Osteoblast (primary cell): ENCODE measurements at regions not wholly inside any gene's neighbourhood (a gene's known extent, or its start where the extent isn't known, plus 50 kb on each side); places are given as distances from the start of the nearest gene placed in this dataset.

Source experiments
- DNase-seq: peaks from one replicate; pipeline ENCODE4 v3.0.0; 2011; ENCODE audit warnings: low spot score, mixed read lengths; ENCODE audit not compliant: insufficient read length; ENCODE audit errors: missing footprints
- H2AFZ ChIP-seq: 2 replicates; pipeline ENCODE4 v1.6.0; 2011; ENCODE audit warnings: mild to moderate bottlenecking, low read length
- H3K27ac ChIP-seq: 2 replicates; pipeline ENCODE4 v1.5.1; 2011; ENCODE audit warnings: mild to moderate bottlenecking, low read depth, low read length, moderate library complexity
- H3K27me3 ChIP-seq: 2 replicates; pipeline ENCODE4 v1.6.0; 2012; ENCODE audit warnings: mild to moderate bottlenecking, control low read depth, inconsistent platforms, low read length, moderate library complexity; ENCODE audit not compliant: insufficient read depth
- H3K36me3 ChIP-seq: 2 replicates; pipeline ENCODE4 v1.5.1; 2011; ENCODE audit warnings: mild to moderate bottlenecking, low read length, control low read depth, moderate library complexity; ENCODE audit not compliant: insufficient read depth
- H3K4me1 ChIP-seq: 2 replicates; pipeline ENCODE4 v1.5.1; 2011; ENCODE audit warnings: mild to moderate bottlenecking, low read length, control low read depth, moderate library complexity; ENCODE audit not compliant: insufficient read depth
- H3K4me2 ChIP-seq: 2 replicates; pipeline ENCODE4 v1.6.0; 2011; ENCODE audit warnings: mild to moderate bottlenecking, low read length; ENCODE audit not compliant: insufficient read depth
- H3K4me3 ChIP-seq: fragments of 200-600 bp; sonication (generic); 3 replicates; pipeline ENCODE4 v1.5.1; 2012; ENCODE audit warnings: mild to moderate bottlenecking, low read length, inconsistent platforms; ENCODE audit not compliant: insufficient read depth
- H3K79me2 ChIP-seq: 2 replicates; pipeline ENCODE4 v1.6.0; 2012; ENCODE audit warnings: mild to moderate bottlenecking, low read length, control low read depth, inconsistent platforms; ENCODE audit not compliant: insufficient read depth
- H3K9me3 ChIP-seq: 2 replicates; pipeline ENCODE4 v1.5.1; 2011; ENCODE audit warnings: low read depth, low read length, control low read depth
- H4K20me1 ChIP-seq: 2 replicates; pipeline ENCODE4 v1.6.0; 2012; ENCODE audit warnings: mild to moderate bottlenecking, low read length, control low read depth; ENCODE audit not compliant: insufficient read depth
- TF ChIP-seq, protein P1 (sequence below): IDR thresholded peaks from 2 replicates; pipeline ENCODE4 v1.5.1; 2011; ENCODE audit warnings: mild to moderate bottlenecking, low read depth, low read length, moderate library complexity; ENCODE audit errors: extremely low read depth

DNA sequence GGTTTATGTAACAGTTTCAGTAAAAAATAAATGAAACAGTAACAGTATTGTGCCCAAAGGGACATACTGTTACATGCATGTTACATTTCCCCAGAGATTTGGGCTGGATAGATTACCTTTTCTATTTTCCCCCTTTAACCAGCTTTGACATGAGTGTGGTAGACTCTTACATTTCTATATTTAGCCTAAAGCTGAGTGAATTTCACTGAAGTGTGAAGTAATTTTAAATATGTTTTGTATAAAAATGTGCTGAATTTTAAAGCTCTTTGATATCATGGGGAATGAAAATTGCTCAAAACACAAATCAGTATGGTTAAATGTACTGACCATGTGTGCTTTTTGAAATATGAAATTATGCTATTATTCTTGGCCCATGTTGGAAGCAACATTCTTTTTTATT lies 122.3 kb upstream of the CDH10 start:
- Histone ChIP-seq H3K4me1 (no peaks in the 10 kb centered on the region), H4K20me1 (no peaks in the 10 kb centered on the region), H2AFZ (no peak overlapping the region), H3K4me2 (no peak overlapping the region), H3K27me3 (no peaks in the 10 kb centered on the region), H3K4me3 (no peak overlapping the region), H3K9me3 (no peaks in the 10 kb centered on the region), H3K79me2 (no peaks in the 10 kb centered on the region), H3K27ac (no peak overlapping the region), H3K36me3 (no peaks in the 10 kb centered on the region)
- TF ChIP-seq, protein P1, sequence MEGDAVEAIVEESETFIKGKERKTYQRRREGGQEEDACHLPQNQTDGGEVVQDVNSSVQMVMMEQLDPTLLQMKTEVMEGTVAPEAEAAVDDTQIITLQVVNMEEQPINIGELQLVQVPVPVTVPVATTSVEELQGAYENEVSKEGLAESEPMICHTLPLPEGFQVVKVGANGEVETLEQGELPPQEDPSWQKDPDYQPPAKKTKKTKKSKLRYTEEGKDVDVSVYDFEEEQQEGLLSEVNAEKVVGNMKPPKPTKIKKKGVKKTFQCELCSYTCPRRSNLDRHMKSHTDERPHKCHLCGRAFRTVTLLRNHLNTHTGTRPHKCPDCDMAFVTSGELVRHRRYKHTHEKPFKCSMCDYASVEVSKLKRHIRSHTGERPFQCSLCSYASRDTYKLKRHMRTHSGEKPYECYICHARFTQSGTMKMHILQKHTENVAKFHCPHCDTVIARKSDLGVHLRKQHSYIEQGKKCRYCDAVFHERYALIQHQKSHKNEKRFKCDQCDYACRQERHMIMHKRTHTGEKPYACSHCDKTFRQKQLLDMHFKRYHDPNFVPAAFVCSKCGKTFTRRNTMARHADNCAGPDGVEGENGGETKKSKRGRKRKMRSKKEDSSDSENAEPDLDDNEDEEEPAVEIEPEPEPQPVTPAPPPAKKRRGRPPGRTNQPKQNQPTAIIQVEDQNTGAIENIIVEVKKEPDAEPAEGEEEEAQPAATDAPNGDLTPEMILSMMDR = no peak
- no peak for DNase-seq

DNA sequence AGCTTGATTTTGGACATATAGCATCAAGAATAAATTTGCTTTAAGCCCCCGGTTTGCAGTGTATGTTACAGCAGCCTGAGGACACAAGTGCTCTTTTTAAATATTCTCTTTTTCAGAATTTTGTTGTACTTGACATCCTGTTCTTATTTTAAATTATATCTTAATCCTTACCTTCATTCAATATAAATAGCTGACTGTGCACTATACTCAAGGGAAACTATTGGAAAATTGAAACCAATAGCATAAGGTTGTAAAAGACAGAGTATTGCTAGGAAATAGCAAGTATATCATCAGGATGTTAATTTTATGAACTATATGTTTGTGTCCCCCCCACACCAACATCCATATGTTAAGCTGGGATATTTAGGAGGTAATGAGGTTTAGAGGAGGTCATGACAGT lies 120.4 kb upstream of the CDH10 start:
- Histone ChIP-seq H2AFZ (no peak overlapping the region), H3K79me2 (no peaks in the 10 kb centered on the region), H3K4me3 (no peak overlapping the region), H3K9me3 (no peaks in the 10 kb centered on the region), H3K27ac (no peak overlapping the region), H4K20me1 (no peaks in the 10 kb centered on the region), H3K4me1 (no peaks in the 10 kb centered on the region), H3K4me2 (no peak overlapping the region), H3K36me3 (no peaks in the 10 kb centered on the region), H3K27me3 (no peaks in the 10 kb centered on the region)
- TF ChIP-seq, protein P1 = no peak
- no peak for DNase-seq

DNA sequence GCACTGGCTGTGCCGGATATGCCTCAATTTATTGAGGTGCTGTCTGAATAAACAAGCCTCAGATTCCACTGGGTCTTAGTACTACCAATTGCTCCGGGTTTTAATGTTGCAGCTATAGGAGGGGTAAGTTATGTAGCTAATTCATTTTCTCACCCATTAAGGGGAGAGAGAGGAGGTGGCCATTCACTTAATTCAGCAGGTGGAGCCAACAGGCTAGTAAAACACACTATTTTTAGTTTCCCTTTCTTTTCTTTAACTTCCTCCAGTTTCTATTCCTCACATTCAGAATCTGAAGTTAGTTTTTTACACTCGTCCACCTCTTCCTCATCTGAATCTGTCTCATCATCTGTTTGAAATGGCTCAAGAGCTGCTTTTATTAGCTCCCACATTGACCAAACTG lies 105.6 kb upstream of the CDH10 start:
- Histone ChIP-seq H3K4me1 (no peaks in the 10 kb centered on the region), H3K36me3 (no peaks in the 10 kb centered on the region), H3K4me2 (no peak overlapping the region), H3K27me3 (no peaks in the 10 kb centered on the region), H4K20me1 (no peaks in the 10 kb centered on the region), H3K9me3 (no peaks in the 10 kb centered on the region), H2AFZ (no peak overlapping the region), H3K4me3 (no peak overlapping the region), H3K27ac (no peak overlapping the region), H3K79me2 (no peaks in the 10 kb centered on the region)
- TF ChIP-seq, protein P1 = no peak
- no peak for DNase-seq

DNA sequence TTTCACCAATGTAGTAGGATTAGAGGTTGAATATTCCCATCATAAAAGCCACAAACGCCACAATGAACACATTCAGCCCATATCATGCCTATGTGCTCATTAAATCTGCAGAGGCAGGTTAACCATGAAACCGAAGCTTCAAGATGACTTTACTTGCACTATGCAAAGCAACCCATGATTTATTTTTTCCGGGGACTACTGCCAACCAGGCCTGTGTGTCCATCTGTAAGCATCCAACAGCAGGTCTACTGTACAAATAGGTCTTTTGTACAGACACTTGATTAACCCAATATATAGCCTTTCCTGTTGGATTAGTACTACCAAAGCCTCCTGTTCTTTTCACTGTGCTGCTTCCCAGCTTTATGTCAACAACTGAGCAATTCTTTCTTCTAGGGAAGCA lies 104.9 kb upstream of the CDH10 start:
- no peaks in the 10 kb centered on the region for H3K27me3 ChIP-seq
- H4K20me1 ChIP-seq = no peaks in the 10 kb centered on the region
- H3K9me3 ChIP-seq = no peaks in the 10 kb centered on the region
- no peak overlapping the region for H3K4me2 ChIP-seq
- H3K4me3 ChIP-seq = no peak overlapping the region
- H2AFZ ChIP-seq = no peak overlapping the region
- TF ChIP-seq, protein P1 = no peak
- H3K27ac ChIP-seq = no peak overlapping the region
- H3K4me1 ChIP-seq = no peaks in the 10 kb centered on the region
- no peaks in the 10 kb centered on the region for H3K79me2 ChIP-seq
- no peak for DNase-seq
- no peaks in the 10 kb centered on the region for H3K36me3 ChIP-seq
